Panc1 (cell line): ENCODE measurements at regions not wholly inside any gene's neighbourhood (a gene's known extent, or its start where the extent isn't known, plus 50 kb on each side); places are given as distances from the start of the nearest gene placed in this dataset.

Source experiments
- POLR2AphosphoS5 ChIP-seq: IDR thresholded peaks from 2 replicates; pipeline ENCODE4 v1.6.1; 2012; ENCODE audit warnings: mild to moderate bottlenecking, low read depth, low read length, moderate library complexity
- SIN3A ChIP-seq: IDR thresholded peaks from 2 replicates; pipeline ENCODE4 v1.6.1; 2012; ENCODE audit warnings: low read depth, mild to moderate bottlenecking, low read length, moderate library complexity, borderline replicate concordance; ENCODE audit not compliant: insufficient read depth
- TCF7L2 ChIP-seq: IDR thresholded peaks from 2 replicates; pipeline ENCODE4 v1.6.1; 2011; ENCODE audit warnings: mild to moderate bottlenecking, low read depth, low read length, inconsistent platforms
- TF ChIP-seq, protein P1 (sequence below): fragments of 450-650 bp; IDR thresholded peaks from 2 replicates; pipeline ENCODE4 v1.5.1; 2017; ENCODE audit warnings: mild to moderate bottlenecking

- TF ChIP-seq POLR2AphosphoS5 (no peak), SIN3A (no peak), TCF7L2 (no peak)
- TF ChIP-seq, protein P1, sequence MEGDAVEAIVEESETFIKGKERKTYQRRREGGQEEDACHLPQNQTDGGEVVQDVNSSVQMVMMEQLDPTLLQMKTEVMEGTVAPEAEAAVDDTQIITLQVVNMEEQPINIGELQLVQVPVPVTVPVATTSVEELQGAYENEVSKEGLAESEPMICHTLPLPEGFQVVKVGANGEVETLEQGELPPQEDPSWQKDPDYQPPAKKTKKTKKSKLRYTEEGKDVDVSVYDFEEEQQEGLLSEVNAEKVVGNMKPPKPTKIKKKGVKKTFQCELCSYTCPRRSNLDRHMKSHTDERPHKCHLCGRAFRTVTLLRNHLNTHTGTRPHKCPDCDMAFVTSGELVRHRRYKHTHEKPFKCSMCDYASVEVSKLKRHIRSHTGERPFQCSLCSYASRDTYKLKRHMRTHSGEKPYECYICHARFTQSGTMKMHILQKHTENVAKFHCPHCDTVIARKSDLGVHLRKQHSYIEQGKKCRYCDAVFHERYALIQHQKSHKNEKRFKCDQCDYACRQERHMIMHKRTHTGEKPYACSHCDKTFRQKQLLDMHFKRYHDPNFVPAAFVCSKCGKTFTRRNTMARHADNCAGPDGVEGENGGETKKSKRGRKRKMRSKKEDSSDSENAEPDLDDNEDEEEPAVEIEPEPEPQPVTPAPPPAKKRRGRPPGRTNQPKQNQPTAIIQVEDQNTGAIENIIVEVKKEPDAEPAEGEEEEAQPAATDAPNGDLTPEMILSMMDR = no peak
Observed at GRCh38 chrX:82848111-82848510, 660.0 kb upstream of the POU3F4 start.
